Right lobe of liver (tissue), 4 donors: ENCODE measurements at regions not wholly inside any gene's neighbourhood (a gene's known extent, or its start where the extent isn't known, plus 50 kb on each side); places are given as distances from the start of the nearest gene placed in this dataset.

Experiments
- POLR2A ChIP-seq: fragments of 450-650 bp; IDR thresholded peaks from one replicate; pipeline ENCODE4 v1.6.1; 2017; ENCODE audit warnings: antibody characterized with exemption, mild to moderate bottlenecking
- TF ChIP-seq, protein P1 (sequence below), 4 donors: fragments of 200-600 bp in 3 of 4; fragments of 450-650 bp in 1 of 4; IDR thresholded peaks; one replicate each; pipeline versions ENCODE4 v1.5.1 to v1.8.0; 2016 to 2022; ENCODE audit warnings: antibody characterized with exemption in 4 of 4, mild to moderate bottlenecking in 2 of 4
- donor health status: DM: no; HTN: no; CAD: no.
- donor health status: DM: no; HTN: no; CAD: no.
- donor health status: DM: no; HTN: yes; CAD: no.

DNA sequence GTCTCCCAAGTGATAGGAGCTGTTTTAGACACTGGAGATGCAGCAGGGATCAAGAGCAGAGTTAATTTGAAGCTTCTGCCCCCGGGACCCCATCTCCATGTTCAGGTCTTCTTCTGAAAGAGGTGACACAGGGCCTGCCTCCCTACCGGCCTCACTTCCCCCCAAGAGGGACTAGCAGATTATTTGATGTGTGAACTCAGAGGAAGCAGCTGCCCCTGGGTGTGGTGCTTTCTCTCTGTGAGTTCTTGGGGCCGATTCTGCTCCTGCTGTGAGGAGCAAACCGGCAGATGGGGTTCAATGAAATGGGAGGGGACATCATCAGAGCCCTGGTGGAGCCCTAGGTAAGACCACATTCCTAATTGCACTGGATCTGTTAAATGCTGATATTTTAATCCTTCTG, 193.4 kb downstream of the FBXO15 start:
- TF ChIP-seq, protein P1, sequence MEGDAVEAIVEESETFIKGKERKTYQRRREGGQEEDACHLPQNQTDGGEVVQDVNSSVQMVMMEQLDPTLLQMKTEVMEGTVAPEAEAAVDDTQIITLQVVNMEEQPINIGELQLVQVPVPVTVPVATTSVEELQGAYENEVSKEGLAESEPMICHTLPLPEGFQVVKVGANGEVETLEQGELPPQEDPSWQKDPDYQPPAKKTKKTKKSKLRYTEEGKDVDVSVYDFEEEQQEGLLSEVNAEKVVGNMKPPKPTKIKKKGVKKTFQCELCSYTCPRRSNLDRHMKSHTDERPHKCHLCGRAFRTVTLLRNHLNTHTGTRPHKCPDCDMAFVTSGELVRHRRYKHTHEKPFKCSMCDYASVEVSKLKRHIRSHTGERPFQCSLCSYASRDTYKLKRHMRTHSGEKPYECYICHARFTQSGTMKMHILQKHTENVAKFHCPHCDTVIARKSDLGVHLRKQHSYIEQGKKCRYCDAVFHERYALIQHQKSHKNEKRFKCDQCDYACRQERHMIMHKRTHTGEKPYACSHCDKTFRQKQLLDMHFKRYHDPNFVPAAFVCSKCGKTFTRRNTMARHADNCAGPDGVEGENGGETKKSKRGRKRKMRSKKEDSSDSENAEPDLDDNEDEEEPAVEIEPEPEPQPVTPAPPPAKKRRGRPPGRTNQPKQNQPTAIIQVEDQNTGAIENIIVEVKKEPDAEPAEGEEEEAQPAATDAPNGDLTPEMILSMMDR (IDR thresholded peaks at IDR 0.05), result no peak
- no peak for TF ChIP-seq POLR2A
